ENCODE measurements at regions not wholly inside any gene's neighbourhood (a gene's known extent, or its start where the extent isn't known, plus 50 kb on each side); places are given as distances from the start of the nearest gene placed in this dataset.

GRCh38 chr4:175561696-175562095 is 250.4 kb downstream of the GPM6A start:
- Histone ChIP-seq H3K4me1 (no peaks in the 10 kb centered on the region), H3K9me3 (no peaks in the 10 kb centered on the region), H3K36me3 (no peaks in the 10 kb centered on the region), H3K27ac (no peak overlapping the region), H3K27me3 (no peaks in the 10 kb centered on the region), H3K4me3 (no peak overlapping the region)
- no peak for DNase-seq
- TF ChIP-seq POLR2AphosphoS5 (IDR thresholded peaks at IDR 0.05) (no peak), EP300 (IDR thresholded peaks at IDR 0.05) (no peak), CTCF (IDR thresholded peaks at IDR 0.05) (no peak), POLR2A (IDR thresholded peaks at IDR 0.05) (no peak)
- 83 to 90% methylated on average over 1 of the region's 1 CpG for WGBS, 2 donors
- ATAC-seq (ENCODE audit: low FRiP score in 2 of 2) = no peak

GRCh38 chr4:175562111-175562510 is 250.0 kb downstream of the GPM6A start:
- DNase-seq (no peak), ATAC-seq (ENCODE audit: low FRiP score in 2 of 2) (no peak)
- TF ChIP-seq CTCF (IDR thresholded peaks at IDR 0.05) = no peak
- TF ChIP-seq EP300 (IDR thresholded peaks at IDR 0.05) = no peak
- no peak for TF ChIP-seq POLR2A (IDR thresholded peaks at IDR 0.05)
- no peak for TF ChIP-seq POLR2AphosphoS5 (IDR thresholded peaks at IDR 0.05)
- Histone ChIP-seq H3K4me3 (no peak overlapping the region), H3K4me1 (no peaks in the 10 kb centered on the region), H3K27me3 (no peaks in the 10 kb centered on the region), H3K36me3 (no peaks in the 10 kb centered on the region), H3K9me3 (no peaks in the 10 kb centered on the region), H3K27ac (no peak overlapping the region)
- 39 to 44% methylated on average over 2 of the region's 2 CpGs for WGBS, 2 donors

DNA sequence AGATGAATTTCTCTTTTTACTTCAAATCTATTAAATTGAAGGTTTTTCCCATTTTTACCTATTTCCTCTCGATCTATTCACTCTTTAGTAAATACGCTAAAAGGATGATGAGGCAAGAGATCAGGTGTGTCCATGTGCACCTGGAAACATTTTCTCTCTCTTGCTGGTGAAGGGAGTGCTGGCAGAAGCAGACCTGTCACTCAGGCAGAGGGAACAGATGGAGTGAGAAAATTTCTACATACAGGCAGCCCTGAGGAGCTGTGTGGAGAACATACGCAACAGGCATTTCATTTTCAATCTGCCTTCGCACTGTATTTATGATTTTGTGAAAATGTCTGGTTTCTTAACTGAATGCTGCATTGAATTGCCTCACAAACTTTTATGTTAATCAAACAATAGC is 249.5 kb downstream of the GPM6A start:
- Histone ChIP-seq H3K9me3 (no peaks in the 10 kb centered on the region), H3K4me1 (no peaks in the 10 kb centered on the region), H3K27me3 (no peaks in the 10 kb centered on the region), H3K36me3 (no peaks in the 10 kb centered on the region), H3K27ac (no peak overlapping the region), H3K4me3 (no peak overlapping the region)
- 91 to 96% methylated on average over 4 of the region's 4 CpGs for WGBS, 2 donors
- ATAC-seq (ENCODE audit: low FRiP score in 2 of 2) = no peak
- no peak for DNase-seq
- TF ChIP-seq POLR2AphosphoS5 (IDR thresholded peaks at IDR 0.05) = no peak
- TF ChIP-seq POLR2A (IDR thresholded peaks at IDR 0.05) = no peak
- no peak for TF ChIP-seq EP300 (IDR thresholded peaks at IDR 0.05)
- TF ChIP-seq CTCF (IDR thresholded peaks at IDR 0.05) = no peak

Data from upper lobe of left lung (tissue), 6 donors.